Transverse colon (tissue), 4 donors: ENCODE measurements at regions not wholly inside any gene's neighbourhood (a gene's known extent, or its start where the extent isn't known, plus 50 kb on each side); places are given as distances from the start of the nearest gene placed in this dataset.

Experiments used
- DNase-seq: peaks from one replicate; pipeline ENCODE4 v3.0.0-alpha.2; 2019
- H3K27ac ChIP-seq, 4 donors: fragments of 200-600 bp; sonication (generic); 2 replicates each; pipeline ENCODE4 v1.5.1; 2016 to 2018; ENCODE audit warnings: inconsistent platforms in 4 of 4
- H3K27me3 ChIP-seq: fragments of 200-600 bp; sonication (generic); 2 replicates; pipeline ENCODE4 v1.5.1; 2017; ENCODE audit warnings: inconsistent platforms
- H3K36me3 ChIP-seq, 4 donors: fragments of 200-600 bp; sonication (generic); 2 replicates each; pipeline ENCODE4 v1.5.1; 2017 to 2019; ENCODE audit warnings: inconsistent platforms in 4 of 4
- H3K4me1 ChIP-seq, 4 donors: fragments of 200-600 bp; sonication (generic); 2 replicates each; pipeline ENCODE4 v1.5.1; 2017 to 2020; ENCODE audit warnings: inconsistent platforms in 4 of 4
- H3K4me3 ChIP-seq, 4 donors: fragments of 200-600 bp; sonication (generic); 1 replicate in 1 of 4; 2 replicates in 3 of 4; pipeline versions ENCODE4 v1.5.1 to v1.6.1; 2017 to 2019; ENCODE audit warnings: inconsistent platforms in 4 of 4
- H3K9me3 ChIP-seq, 2 donors: fragments of 200-600 bp; sonication (generic); 2 replicates each; pipeline ENCODE4 v1.5.1; 2017 to 2019; ENCODE audit warnings: inconsistent platforms in 2 of 2
- CTCF ChIP-seq, 5 experiments: fragments of 200-600 bp in 3 of 5; fragments of 450-650 bp in 2 of 5; sonication (generic) in 3 of 5; IDR thresholded peaks; 1 replicate in 2 of 5; 2 replicates in 3 of 5; pipeline ENCODE4 v1.5.1; 2016 to 2017; ENCODE audit warnings: antibody characterized with exemption in 5 of 5, inconsistent platforms in 3 of 5, mild to moderate bottlenecking in 2 of 5, moderate library complexity in 1 of 5
- EP300 ChIP-seq: sonication (generic); formaldehyde crosslinking; IDR thresholded peaks from one replicate; pipeline ENCODE4 v1.6.1; 2017; ENCODE audit warnings: antibody characterized with exemption, low read depth
- POLR2A ChIP-seq: fragments of 450-650 bp; IDR thresholded peaks from one replicate; pipeline ENCODE4 v1.6.1; 2016; ENCODE audit warnings: antibody characterized with exemption, mild to moderate bottlenecking, moderate library complexity
- POLR2AphosphoS5 ChIP-seq, 3 donors: sonication (generic); formaldehyde crosslinking; IDR thresholded peaks; one replicate each; pipeline ENCODE4 v1.6.1; 2016; ENCODE audit warnings: antibody characterized with exemption in 3 of 3
- WGBS, 2 donors: methylation state at CpG; one replicate each; pipeline ENCODE4 v1.1.5; 2018; ENCODE audit warnings: low coverage in 1 of 2; 5-methylcytosine and 5-hydroxymethylcytosine counted together
- in situ Hi-C, 4 donors: fragments of 200-750 bp; cut with MboI; loops; one replicate each; pipeline versions ENCODE4 v1.15.0 to v1.15.1; 2017; ENCODE audit warnings: low sequenced_read_pairs in 3 of 4, low pct_ligation_motif_present in 1 of 4, low pct_unique_long_range_greater_than_20kb in 1 of 4
- intact Hi-C: fragments of 100-400 bp; cut with DNase I; formaldehyde crosslinking; loops from one replicate; pipeline ENCODE4 v1.15.1; 2023; ENCODE audit warnings: low total_unique reads

- TF ChIP-seq CTCF (IDR thresholded peaks at IDR 0.05) (no peak), POLR2A (no peak), EP300 (no peak), POLR2AphosphoS5 (IDR thresholded peaks at IDR 0.05) (no peak)
- peaks cover 0 to 30% (median 5%) of the 10 kb centered on the region in 4 donors for H3K36me3 ChIP-seq
- H3K27me3 ChIP-seq = no peaks in the 10 kb centered on the region
- in situ Hi-C loops = no loop called here
- H3K4me1 ChIP-seq = no peaks in the 10 kb centered on the region
- no peak overlapping the region for H3K4me3 ChIP-seq
- no peak overlapping the region for H3K27ac ChIP-seq
- intact Hi-C loops = no loop called here
- DNase-seq = no peak
- H3K9me3 ChIP-seq = no peaks in the 10 kb centered on the region
Observed at GRCh38 chr6:144777249-144777648, 492.1 kb downstream of the UTRN start.

- TF ChIP-seq POLR2A (no peak), CTCF (IDR thresholded peaks at IDR 0.05) (no peak)
- no peak overlapping the region for H3K27ac ChIP-seq
- no peak overlapping the region for H3K4me3 ChIP-seq
- H3K27me3 ChIP-seq = no peaks in the 10 kb centered on the region
- DNase-seq = no peak
- H3K36me3 ChIP-seq = peaks cover 0 to 30% (median 5%) of the 10 kb centered on the region in 4 donors
- in situ Hi-C loops (no loop called here), intact Hi-C loops (no loop called here)
- no peaks in the 10 kb centered on the region for H3K4me1 ChIP-seq
- H3K9me3 ChIP-seq = no peaks in the 10 kb centered on the region
- 92 to 100% methylated on average over 1 to 2 of the region's 2 CpGs for WGBS, 2 donors
Observed at GRCh38 chr6:144778056-144778455, 492.9 kb downstream of the UTRN start.

GRCh38 chr6:144778773-144779492, 493.8 kb downstream of the UTRN start:
- H3K27ac ChIP-seq = no peak overlapping the region
- no peaks in the 10 kb centered on the region for H3K27me3 ChIP-seq
- 98 to 100% methylated on average over 1 of the region's 1 CpG for WGBS, 2 donors
- H3K9me3 ChIP-seq = no peaks in the 10 kb centered on the region
- TF ChIP-seq POLR2AphosphoS5 (IDR thresholded peaks at IDR 0.05) = no peak
- TF ChIP-seq CTCF (IDR thresholded peaks at IDR 0.05) = peak in 4 of 5 experiments; percentile 18 to 32 (median 21)
- TF ChIP-seq EP300 = no peak
- H3K4me1 ChIP-seq = no peaks in the 10 kb centered on the region
- in situ Hi-C loops = no loop called here
- intact Hi-C loops = no loop called here
- H3K4me3 ChIP-seq = no peak overlapping the region
- peaks cover 0 to 24% (median 5%) of the 10 kb centered on the region in 4 donors for H3K36me3 ChIP-seq
- DNase-seq = no peak

GRCh38 chr6:144781836-144782235, 496.7 kb downstream of the UTRN start:
- Histone ChIP-seq H3K4me3 (no peak overlapping the region), H3K4me1 (no peaks in the 10 kb centered on the region), H3K9me3 (no peaks in the 10 kb centered on the region), H3K27ac (no peak overlapping the region), H3K36me3 (peaks cover 0 to 5% (median 0%) of the 10 kb centered on the region in 4 donors), H3K27me3 (no peaks in the 10 kb centered on the region)
- WGBS, 2 donors = 79 to 87% methylated on average over 3 of the region's 3 CpGs
- TF ChIP-seq POLR2A = no peak
- no peak for TF ChIP-seq CTCF (IDR thresholded peaks at IDR 0.05)
- TF ChIP-seq POLR2AphosphoS5 (IDR thresholded peaks at IDR 0.05) = no peak
- TF ChIP-seq EP300 = no peak
- intact Hi-C loops = no loop called here
- DNase-seq = no peak
- in situ Hi-C loops = no loop called here
